ENCODE measurements at regions not wholly inside any gene's neighbourhood (a gene's known extent, or its start where the extent isn't known, plus 50 kb on each side); places are given as distances from the start of the nearest gene placed in this dataset.

DNA sequence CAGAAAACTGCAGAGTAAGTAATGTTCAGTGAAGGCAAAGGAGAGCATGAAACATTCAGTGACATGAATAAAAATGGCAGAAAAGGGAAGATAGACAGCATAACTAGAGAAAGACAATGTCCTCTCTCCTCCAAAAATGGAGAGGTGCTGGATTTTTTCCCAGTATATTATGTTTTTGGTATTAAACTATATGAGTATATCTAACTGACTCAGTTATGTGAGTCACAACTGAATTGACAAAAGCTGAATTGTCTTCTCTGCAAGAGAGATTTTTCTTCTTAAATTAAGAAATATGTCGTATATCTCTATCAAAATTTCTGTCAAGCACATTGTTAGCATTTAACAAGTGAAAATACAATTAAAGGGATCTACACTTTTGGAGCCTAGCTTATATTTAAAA is 375.1 kb downstream of the CHSY3 start:
- TF ChIP-seq CTCF (IDR thresholded peaks at IDR 0.05) (no peak), POLR2A (IDR thresholded peaks at IDR 0.05) (no peak)

Data from thyroid gland (tissue), 4 donors.